ENCODE measurements at regions not wholly inside any gene's neighbourhood (a gene's known extent, or its start where the extent isn't known, plus 50 kb on each side); places are given as distances from the start of the nearest gene placed in this dataset.

GRCh38 chr13:23986619-23987018 lies 89.3 kb upstream of the C1QTNF9B start:
- Histone ChIP-seq H2AFZ (ENCODE audit: low read depth, low read length) (no peak overlapping the region), H3K9me3 (ENCODE audit: low read length) (no peaks in the 10 kb centered on the region), H3F3A (ENCODE audit: insufficient read depth, low read length, poor library complexity, severe bottlenecking) (no peaks in the 10 kb centered on the region), H3K4me2 (ENCODE audit: low read length) (no peak overlapping the region), H3K9ac (ENCODE audit: low read length) (no peak overlapping the region), H4K20me1 (ENCODE audit: insufficient read depth) (no peaks in the 10 kb centered on the region), H3K27me3 (ENCODE audit: insufficient read depth, low read depth, low read length) (no peaks in the 10 kb centered on the region), H3K4me3 (ENCODE audit: low read length) (no peak overlapping the region), H3K27ac (ENCODE audit: low read length) (no peak overlapping the region), H3K9me2 (ENCODE audit: insufficient read depth, low read length) (no peaks in the 10 kb centered on the region), H3K79me2 (replicated peaks; ENCODE audit: insufficient read depth, low read length) (no peaks in the 10 kb centered on the region), H3K36me3 (ENCODE audit: insufficient read depth, low read length) (no peaks in the 10 kb centered on the region)
- TF ChIP-seq, protein P1, sequence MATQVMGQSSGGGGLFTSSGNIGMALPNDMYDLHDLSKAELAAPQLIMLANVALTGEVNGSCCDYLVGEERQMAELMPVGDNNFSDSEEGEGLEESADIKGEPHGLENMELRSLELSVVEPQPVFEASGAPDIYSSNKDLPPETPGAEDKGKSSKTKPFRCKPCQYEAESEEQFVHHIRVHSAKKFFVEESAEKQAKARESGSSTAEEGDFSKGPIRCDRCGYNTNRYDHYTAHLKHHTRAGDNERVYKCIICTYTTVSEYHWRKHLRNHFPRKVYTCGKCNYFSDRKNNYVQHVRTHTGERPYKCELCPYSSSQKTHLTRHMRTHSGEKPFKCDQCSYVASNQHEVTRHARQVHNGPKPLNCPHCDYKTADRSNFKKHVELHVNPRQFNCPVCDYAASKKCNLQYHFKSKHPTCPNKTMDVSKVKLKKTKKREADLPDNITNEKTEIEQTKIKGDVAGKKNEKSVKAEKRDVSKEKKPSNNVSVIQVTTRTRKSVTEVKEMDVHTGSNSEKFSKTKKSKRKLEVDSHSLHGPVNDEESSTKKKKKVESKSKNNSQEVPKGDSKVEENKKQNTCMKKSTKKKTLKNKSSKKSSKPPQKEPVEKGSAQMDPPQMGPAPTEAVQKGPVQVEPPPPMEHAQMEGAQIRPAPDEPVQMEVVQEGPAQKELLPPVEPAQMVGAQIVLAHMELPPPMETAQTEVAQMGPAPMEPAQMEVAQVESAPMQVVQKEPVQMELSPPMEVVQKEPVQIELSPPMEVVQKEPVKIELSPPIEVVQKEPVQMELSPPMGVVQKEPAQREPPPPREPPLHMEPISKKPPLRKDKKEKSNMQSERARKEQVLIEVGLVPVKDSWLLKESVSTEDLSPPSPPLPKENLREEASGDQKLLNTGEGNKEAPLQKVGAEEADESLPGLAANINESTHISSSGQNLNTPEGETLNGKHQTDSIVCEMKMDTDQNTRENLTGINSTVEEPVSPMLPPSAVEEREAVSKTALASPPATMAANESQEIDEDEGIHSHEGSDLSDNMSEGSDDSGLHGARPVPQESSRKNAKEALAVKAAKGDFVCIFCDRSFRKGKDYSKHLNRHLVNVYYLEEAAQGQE (IDR thresholded peaks at IDR 0.05; ENCODE audit: borderline replicate concordance), result no peak
- TF ChIP-seq RAD21 (conservative IDR thresholded peaks at IDR 0.05) (no peak), MXI1 (conservative IDR thresholded peaks at IDR 0.05; ENCODE audit: poor library complexity, severe bottlenecking) (no peak), CTCF (IDR thresholded peaks at IDR 0.05; ENCODE audit: poor library complexity, severe bottlenecking) (no peak), SMC3 (conservative IDR thresholded peaks at IDR 0.05; ENCODE audit: poor library complexity) (no peak), EP300 (conservative IDR thresholded peaks at IDR 0.05; ENCODE audit: poor library complexity, severe bottlenecking) (no peak), TAF1 (IDR thresholded peaks at IDR 0.05; ENCODE audit: low read depth) (no peak), EZH2 (IDR thresholded peaks at IDR 0.05; ENCODE audit: borderline replicate concordance, insufficient read depth, low read length, poor library complexity, severe bottlenecking) (no peak), POLR2AphosphoS5 (IDR thresholded peaks at IDR 0.05) (no peak)

DNA sequence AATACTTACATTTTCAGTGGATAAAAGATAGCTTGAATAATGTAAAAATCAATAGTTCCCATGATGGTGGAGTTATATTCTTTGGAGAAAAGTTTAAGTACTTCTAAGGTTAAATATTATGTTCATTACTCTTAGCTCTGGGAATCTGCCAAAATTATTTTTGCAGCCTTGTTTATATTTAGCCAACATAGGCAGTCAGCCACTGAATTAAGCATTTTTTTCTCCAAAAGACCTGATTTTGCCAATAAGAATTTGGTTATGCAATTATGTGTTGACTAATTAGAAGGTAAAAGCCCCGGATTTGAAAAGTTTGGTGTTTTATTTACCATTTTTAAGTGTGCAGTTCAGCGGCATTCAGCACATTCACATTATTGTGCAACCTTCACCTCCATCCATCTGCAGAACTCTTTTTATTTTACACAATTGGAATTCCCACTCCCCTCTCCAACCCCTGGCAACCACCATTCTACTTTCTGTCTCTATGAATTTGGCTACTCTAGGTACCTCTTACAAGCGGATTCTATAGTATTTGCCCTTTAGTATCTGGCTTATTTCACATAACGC lies 90.1 kb upstream of the C1QTNF9B start:
- no peak overlapping the region for H3K9ac ChIP-seq (ENCODE audit: low read length)
- H3K36me3 ChIP-seq (ENCODE audit: insufficient read depth, low read length), result no peaks in the 10 kb centered on the region
- no peaks in the 10 kb centered on the region for H3K9me2 ChIP-seq (ENCODE audit: insufficient read depth, low read length)
- no peaks in the 10 kb centered on the region for H3K27me3 ChIP-seq (ENCODE audit: insufficient read depth, low read depth, low read length)
- no peaks in the 10 kb centered on the region for H3K79me2 ChIP-seq (replicated peaks; ENCODE audit: insufficient read depth, low read length)
- no peaks in the 10 kb centered on the region for H3F3A ChIP-seq (ENCODE audit: insufficient read depth, low read length, poor library complexity, severe bottlenecking)
- no peaks in the 10 kb centered on the region for H4K20me1 ChIP-seq (ENCODE audit: insufficient read depth)
- no peak overlapping the region for H3K4me3 ChIP-seq (ENCODE audit: low read length)
- no peaks in the 10 kb centered on the region for H3K9me3 ChIP-seq (ENCODE audit: low read length)
- TF ChIP-seq EZH2 (IDR thresholded peaks at IDR 0.05; ENCODE audit: borderline replicate concordance, insufficient read depth, low read length, poor library complexity, severe bottlenecking) (no peak), SMC3 (conservative IDR thresholded peaks at IDR 0.05; ENCODE audit: poor library complexity) (no peak), RAD21 (conservative IDR thresholded peaks at IDR 0.05) (no peak), MXI1 (conservative IDR thresholded peaks at IDR 0.05; ENCODE audit: poor library complexity, severe bottlenecking) (no peak), POLR2AphosphoS5 (IDR thresholded peaks at IDR 0.05) (no peak)
- TF ChIP-seq, protein P1 (IDR thresholded peaks at IDR 0.05; ENCODE audit: borderline replicate concordance), result no peak
- no peak overlapping the region for H3K4me2 ChIP-seq (ENCODE audit: low read length)
- no peak overlapping the region for H3K27ac ChIP-seq (ENCODE audit: low read length)
- no peak overlapping the region for H2AFZ ChIP-seq (ENCODE audit: low read depth, low read length)

Data from neural cell (in vitro differentiated cells).